PC-3 (cell line): ENCODE measurements at regions not wholly inside any gene's neighbourhood (a gene's known extent, or its start where the extent isn't known, plus 50 kb on each side); places are given as distances from the start of the nearest gene placed in this dataset.

Experiments used
- ATAC-seq: fragments of 200-7000 bp; cut with Tn5 transposase; 2 replicates; pipeline ENCODE4 v1.9.1; 2020; ENCODE audit warnings: mild to moderate bottlenecking, moderate library complexity
- BruUV-seq: library from RNA; stranded (reverse); fragments of 400-500 nt; replicated peaks from 2 replicates; lab custom pipeline; 2021; lab: Mats Ljungman, UMichigan
- CTCF ChIA-PET: fragments of 300-600 bp; sonication (Branson Sonifier 250); formaldehyde crosslinking; loops from one replicate; lab custom pipeline; 2022; ENCODE audit warnings: antibody characterized with exemption; lab: Charles Lee
- POLR2A ChIA-PET: fragments of 300-600 bp; sonication (Branson Sonifier 250); formaldehyde crosslinking; loops from one replicate; lab custom pipeline; 2022; ENCODE audit warnings: antibody characterized with exemption; ENCODE audit not compliant: unreplicated experiment; lab: Charles Lee
- DNase-seq: peaks from one replicate; pipeline ENCODE4 v3.0.0-alpha.2; 2015
- H2AFZ ChIP-seq: fragments of 300-600 bp; sonication (generic); 2 replicates; pipeline ENCODE4 v1.6.0; 2016; ENCODE audit warnings: antibody characterized with exemption, low read length
- H3F3A ChIP-seq: fragments of 300-600 bp; sonication (generic); one replicate; pipeline ENCODE4 v1.6.0; 2017; ENCODE audit warnings: antibody characterized with exemption, low read length, control low read depth, mild to moderate bottlenecking; ENCODE audit not compliant: unreplicated experiment
- H3K27ac ChIP-seq: fragments of 300-600 bp; sonication (generic); 2 replicates; pipeline ENCODE4 v1.5.1; 2016; ENCODE audit warnings: mild to moderate bottlenecking, low read length
- H3K27me3 ChIP-seq: fragments of 300-600 bp; sonication (generic); 2 replicates; pipeline ENCODE4 v1.6.1; 2016; ENCODE audit warnings: low read length, mixed read lengths
- H3K36me3 ChIP-seq: fragments of 300-600 bp; sonication (generic); 2 replicates; pipeline ENCODE4 v1.6.1; 2016; ENCODE audit warnings: low read depth, mixed run types, low read length, mixed read lengths
- H3K4me1 ChIP-seq: fragments of 300-600 bp; sonication (generic); 2 replicates; pipeline ENCODE4 v1.5.1; 2016; ENCODE audit warnings: low read length; ENCODE audit not compliant: insufficient read depth
- H3K4me2 ChIP-seq: fragments of 300-600 bp; sonication (generic); 2 replicates; pipeline ENCODE4 v1.6.0; 2016; ENCODE audit warnings: low read length
- H3K4me3 ChIP-seq: fragments of 300-600 bp; sonication (generic); 2 replicates; pipeline ENCODE4 v1.5.1; 2016; ENCODE audit warnings: mild to moderate bottlenecking, low read length, mixed read lengths
- H3K79me2 ChIP-seq: fragments of 300-600 bp; sonication (generic); 2 replicates; pipeline ENCODE4 v1.6.1; 2017; ENCODE audit warnings: low read length, mixed read lengths
- H3K9ac ChIP-seq: fragments of 300-600 bp; sonication (generic); 2 replicates; pipeline ENCODE4 v1.6.0; 2016; ENCODE audit warnings: mild to moderate bottlenecking, low read length
- H3K9me2 ChIP-seq: fragments of 300-600 bp; sonication (generic); replicated peaks from 2 replicates; pipeline ENCODE4 v1.6.1; 2016; ENCODE audit warnings: mixed run types, low read length, mixed read lengths
- H3K9me3 ChIP-seq: fragments of 300-600 bp; sonication (generic); 2 replicates; pipeline ENCODE4 v1.6.1; 2016; ENCODE audit warnings: low read length, mixed read lengths
- H4K20me1 ChIP-seq: fragments of 300-600 bp; sonication (generic); 2 replicates; pipeline ENCODE4 v1.6.1; 2016; ENCODE audit warnings: low read length, mixed read lengths
- CTCF ChIP-seq: fragments of 300-600 bp; sonication (generic); conservative IDR thresholded peaks from 2 replicates; pipeline ENCODE4 v1.5.1; 2017; ENCODE audit warnings: antibody characterized with exemption, low read depth, mild to moderate bottlenecking, low read length
- EZH2 ChIP-seq: fragments of 300-600 bp; sonication (generic); IDR thresholded peaks from one replicate; pipeline ENCODE4 v1.6.1; 2017; ENCODE audit warnings: antibody characterized with exemption, mild to moderate bottlenecking, low read length; ENCODE audit not compliant: unreplicated experiment
- EZH2phosphoT487 ChIP-seq: fragments of 300-600 bp; sonication (generic); IDR thresholded peaks from 2 replicates; pipeline ENCODE4 v1.6.1; 2018; ENCODE audit warnings: mild to moderate bottlenecking, antibody characterized with exemption, low read length, borderline replicate concordance
- intact Hi-C: fragments of 100-400 bp; cut with micrococcal nuclease; formaldehyde crosslinking; loops from 2 replicates; pipeline ENCODE4 v1.9.0; 2023

GRCh38 chr14:101076451-101077198, 173.1 kb upstream of the RTL1 start:
- H3K27ac ChIP-seq = no peak overlapping the region
- BruUV-seq = no TSS peak
- intact Hi-C loops = no loop called here
- H3K36me3 ChIP-seq = no peaks in the 10 kb centered on the region
- H3K4me1 ChIP-seq = peaks cover 25% of the 10 kb centered on the region
- no peaks in the 10 kb centered on the region for H3F3A ChIP-seq
- no peak overlapping the region for H3K4me2 ChIP-seq
- H4K20me1 ChIP-seq = no peaks in the 10 kb centered on the region
- ChIA-PET CTCF (no interaction called here), POLR2A (no interaction called here)
- ATAC-seq (no peak), DNase-seq (no peak)
- no peak overlapping the region for H2AFZ ChIP-seq
- no peak overlapping the region for H3K4me3 ChIP-seq
- no peaks in the 10 kb centered on the region for H3K9me2 ChIP-seq
- no peak overlapping the region for H3K9ac ChIP-seq
- H3K9me3 ChIP-seq = no peaks in the 10 kb centered on the region
- TF ChIP-seq EZH2 = no peak
- TF ChIP-seq EZH2phosphoT487 = no peak
- no peak for TF ChIP-seq CTCF
- H3K79me2 ChIP-seq = no peaks in the 10 kb centered on the region
- no peaks in the 10 kb centered on the region for H3K27me3 ChIP-seq

GRCh38 chr14:101077481-101078074, 174.1 kb upstream of the RTL1 start:
- Histone ChIP-seq H4K20me1 (no peaks in the 10 kb centered on the region), H3K9me2 (no peaks in the 10 kb centered on the region), H3K4me1 (peaks cover 18% of the 10 kb centered on the region), H3K9ac (no peak overlapping the region), H3F3A (no peaks in the 10 kb centered on the region), H3K4me2 (no peak overlapping the region), H3K36me3 (no peaks in the 10 kb centered on the region), H3K79me2 (no peaks in the 10 kb centered on the region), H3K27me3 (no peaks in the 10 kb centered on the region), H2AFZ (no peak overlapping the region), H3K9me3 (no peaks in the 10 kb centered on the region), H3K27ac (no peak overlapping the region), H3K4me3 (no peak overlapping the region)
- no peak for TF ChIP-seq EZH2phosphoT487
- no peak for TF ChIP-seq CTCF
- no peak for TF ChIP-seq EZH2
- POLR2A ChIA-PET = no interaction called here
- CTCF ChIA-PET = no interaction called here
- no TSS peak for BruUV-seq
- intact Hi-C loops = no loop called here
- ATAC-seq = no peak
- no peak for DNase-seq

GRCh38 chr14:101078170-101078891, 174.8 kb upstream of the RTL1 start:
- Histone ChIP-seq H3K9me3 (no peaks in the 10 kb centered on the region), H3K36me3 (no peaks in the 10 kb centered on the region), H3K4me3 (no peak overlapping the region), H3K9ac (no peak overlapping the region), H3K4me2 (no peak overlapping the region), H3F3A (no peaks in the 10 kb centered on the region), H4K20me1 (no peaks in the 10 kb centered on the region), H3K27me3 (no peaks in the 10 kb centered on the region), H3K9me2 (no peaks in the 10 kb centered on the region), H3K4me1 (peaks cover 13% of the 10 kb centered on the region), H2AFZ (no peak overlapping the region), H3K79me2 (no peaks in the 10 kb centered on the region), H3K27ac (no peak overlapping the region)
- BruUV-seq = no TSS peak
- intact Hi-C loops = no loop called here
- ChIA-PET POLR2A (no interaction called here), CTCF (no interaction called here)
- ATAC-seq = no peak
- DNase-seq = no peak
- no peak for TF ChIP-seq EZH2phosphoT487
